Trophoblast cell (in vitro differentiated cells and primary cell): ENCODE measurements at regions not wholly inside any gene's neighbourhood (a gene's known extent, or its start where the extent isn't known, plus 50 kb on each side); places are given as distances from the start of the nearest gene placed in this dataset.
"Not testable (repeated sequence)": the region's sequence is repeated elsewhere in the genome, so short reads cannot be mapped to it uniquely, and the experiment has no call there.

ENCODE experiments used
- DNase-seq, 2 donors: peaks; one replicate each; pipeline ENCODE4 v3.0.0-alpha.2; 2016
- H2AFZ ChIP-seq: 2 replicates; pipeline ENCODE4 v1.6.1; 2013; ENCODE audit warnings: low read length, moderate library complexity, mild to moderate bottlenecking; ENCODE audit not compliant: insufficient read depth, poor library complexity
- H2AK5ac ChIP-seq: 2 replicates; pipeline ENCODE4 v1.6.1; 2013; ENCODE audit warnings: mild to moderate bottlenecking, low read length
- H2BK120ac ChIP-seq: 2 replicates; pipeline ENCODE4 v1.6.1; 2013; ENCODE audit warnings: low read length, mild to moderate bottlenecking, moderate library complexity; ENCODE audit not compliant: insufficient read depth, poor library complexity
- H2BK12ac ChIP-seq: 2 replicates; pipeline ENCODE4 v1.6.1; 2013; ENCODE audit warnings: mild to moderate bottlenecking, low read length, moderate library complexity
- H2BK5ac ChIP-seq: 2 replicates; pipeline ENCODE4 v1.6.1; 2013; ENCODE audit warnings: low read length, low read depth, moderate library complexity, mild to moderate bottlenecking; ENCODE audit not compliant: poor library complexity
- H3K14ac ChIP-seq: 2 replicates; pipeline ENCODE4 v1.6.1; 2013; ENCODE audit warnings: mild to moderate bottlenecking, low read length
- H3K18ac ChIP-seq: 2 replicates; pipeline ENCODE4 v1.6.1; 2013; ENCODE audit warnings: mild to moderate bottlenecking, low read length
- H3K23ac ChIP-seq: 2 replicates; pipeline ENCODE4 v1.6.1; 2013; ENCODE audit warnings: low read length
- H3K27ac ChIP-seq: 2 replicates; pipeline ENCODE4 v1.5.1; 2013; ENCODE audit warnings: low read depth, mild to moderate bottlenecking, inconsistent platforms, low read length, moderate library complexity
- H3K27me3 ChIP-seq: 2 replicates; pipeline ENCODE4 v1.6.1; 2013; ENCODE audit warnings: inconsistent platforms, mild to moderate bottlenecking, low read length, moderate library complexity; ENCODE audit not compliant: insufficient read depth
- H3K36me3 ChIP-seq, 2 experiments: 1 replicate in 1 of 2; 2 replicates in 1 of 2; pipeline ENCODE4 v1.6.1; 2013; ENCODE audit warnings: low read length in 2 of 2, mild to moderate bottlenecking in 2 of 2, moderate library complexity in 1 of 2; ENCODE audit not compliant: insufficient read depth in 2 of 2, control insufficient read depth in 1 of 2
- H3K4ac ChIP-seq: 2 replicates; pipeline ENCODE4 v1.6.1; 2013; ENCODE audit warnings: low read depth, mild to moderate bottlenecking, low read length, moderate library complexity
- H3K4me1 ChIP-seq, 2 experiments: 1 replicate in 1 of 2; 2 replicates in 1 of 2; pipeline ENCODE4 v1.6.1; 2013; ENCODE audit warnings: low read length in 2 of 2, mild to moderate bottlenecking in 2 of 2, moderate library complexity in 1 of 2; ENCODE audit not compliant: insufficient read depth in 2 of 2, control insufficient read depth in 1 of 2
- H3K4me2 ChIP-seq: 2 replicates; pipeline ENCODE4 v1.6.1; 2013; ENCODE audit warnings: inconsistent platforms, mild to moderate bottlenecking, low read length, moderate library complexity
- H3K4me3 ChIP-seq: 2 replicates; pipeline ENCODE4 v1.5.1; 2013; ENCODE audit warnings: mild to moderate bottlenecking, low read depth, low read length, inconsistent platforms
- H3K79me1 ChIP-seq: one replicate; pipeline ENCODE4 v1.6.1; 2013; ENCODE audit warnings: low read length
- H3K79me2 ChIP-seq: 2 replicates; pipeline ENCODE4 v1.6.1; 2013; ENCODE audit warnings: low read length, mild to moderate bottlenecking; ENCODE audit not compliant: control insufficient read depth, insufficient read depth, poor library complexity
- H3K9ac ChIP-seq: 2 replicates; pipeline ENCODE4 v1.6.1; 2013; ENCODE audit warnings: mild to moderate bottlenecking, low read length
- H3K9me3 ChIP-seq: 2 replicates; pipeline ENCODE4 v1.6.1; 2013; ENCODE audit warnings: low read depth, mild to moderate bottlenecking, control low read depth, inconsistent platforms, low read length; ENCODE audit not compliant: insufficient read depth
- H4K12ac ChIP-seq: 2 replicates; pipeline ENCODE4 v1.6.1; 2013; ENCODE audit warnings: low read depth, mild to moderate bottlenecking, low read length, moderate library complexity
- H4K8ac ChIP-seq: 2 replicates; pipeline ENCODE4 v1.6.1; 2013; ENCODE audit warnings: low read depth, mild to moderate bottlenecking, low read length, moderate library complexity
- H4K91ac ChIP-seq: one replicate; pipeline ENCODE4 v1.6.1; 2013; ENCODE audit warnings: low read depth, mild to moderate bottlenecking, low read length, moderate library complexity
- WGBS: extraction: QIAGEN DNeasy Blood & Tissue Kit; methylation state at CpG from one replicate; pipeline ENCODE4 v1.1.7; 2013; ENCODE audit warnings: missing lambda C conversion rate; ENCODE audit not compliant: insufficient read length, insufficient coverage; ENCODE audit errors: extremely low coverage; 5-methylcytosine and 5-hydroxymethylcytosine counted together

DNA sequence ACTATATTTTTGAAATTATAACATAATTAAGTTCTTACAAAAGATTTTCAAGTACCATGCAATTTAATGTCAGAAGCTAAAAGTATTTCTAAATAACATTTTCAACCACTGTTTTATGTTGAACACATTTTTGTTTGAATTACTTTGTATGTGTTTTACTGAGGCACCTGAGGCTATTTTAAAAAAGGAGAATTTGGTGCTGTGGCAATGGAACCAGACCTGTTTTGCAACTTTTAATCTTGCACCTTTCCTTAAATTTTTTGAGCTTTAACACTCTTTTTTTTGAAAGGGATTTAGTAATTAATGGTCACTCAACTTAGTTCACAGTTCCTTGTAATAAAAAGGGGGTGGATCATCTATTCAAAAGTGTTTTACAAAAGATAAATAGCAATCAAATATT, 561.6 kb downstream of the ZBBX start:
- Histone ChIP-seq H3K4ac (no peak overlapping the region), H3K27me3 (no peaks in the 10 kb centered on the region), H3K4me3 (no peak overlapping the region), H4K8ac (no peak overlapping the region), H3K14ac (no peak overlapping the region), H3K9me3 (no peaks in the 10 kb centered on the region), H3K79me2 (no peaks in the 10 kb centered on the region), H2AK5ac (no peak overlapping the region), H3K4me2 (no peak overlapping the region), H2AFZ (no peak overlapping the region), H2BK5ac (no peak overlapping the region), H3K18ac (no peak overlapping the region), H2BK120ac (no peak overlapping the region), H4K91ac (no peak overlapping the region), H3K23ac (no peak overlapping the region), H3K36me3 (no peaks in the 10 kb centered on the region), H3K27ac (no peak overlapping the region), H3K4me1 (no peaks in the 10 kb centered on the region), H4K12ac (no peak overlapping the region), H3K79me1 (no peaks in the 10 kb centered on the region), H2BK12ac (no peak overlapping the region), H3K9ac (no peak overlapping the region)
- DNase-seq, result peak; percentile 7 to 72

DNA sequence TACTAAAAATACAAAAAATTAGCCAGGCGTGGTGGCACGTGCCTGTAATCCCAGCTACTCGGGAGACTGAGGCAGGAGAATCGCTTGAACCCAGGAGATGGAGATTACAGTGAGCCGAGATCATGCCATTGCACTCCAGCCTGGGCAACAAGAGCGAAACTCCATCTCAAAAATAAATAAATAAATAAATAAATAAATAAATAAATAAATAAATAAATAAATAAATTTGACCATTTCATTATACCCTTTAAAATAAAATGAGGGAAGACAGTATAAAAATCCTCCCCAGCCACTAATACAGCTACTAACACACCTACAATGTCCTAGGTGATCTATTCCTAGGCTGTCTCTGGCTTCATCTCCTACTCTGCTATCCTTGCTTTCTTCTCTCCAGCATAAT, 562.8 kb downstream of the ZBBX start:
- not testable (repeated sequence) for H3K18ac ChIP-seq, H2BK120ac ChIP-seq, H3K27me3 ChIP-seq, H3K9me3 ChIP-seq, H2AFZ ChIP-seq, H3K4ac ChIP-seq, H2AK5ac ChIP-seq, H3K9ac ChIP-seq, H4K8ac ChIP-seq, DNase-seq, H3K36me3 ChIP-seq, H3K23ac ChIP-seq, H3K14ac ChIP-seq, H3K4me1 ChIP-seq, H3K4me2 ChIP-seq, H3K79me2 ChIP-seq, H4K12ac ChIP-seq, H3K4me3 ChIP-seq, H3K79me1 ChIP-seq, H4K91ac ChIP-seq, H3K27ac ChIP-seq
- peak overlapping the region; percentile 31 for H2BK5ac ChIP-seq
- H2BK12ac ChIP-seq, result peak overlapping the region; percentile 64
- no CpG with 5 or more reads among the region's 6 CpGs for WGBS

DNA sequence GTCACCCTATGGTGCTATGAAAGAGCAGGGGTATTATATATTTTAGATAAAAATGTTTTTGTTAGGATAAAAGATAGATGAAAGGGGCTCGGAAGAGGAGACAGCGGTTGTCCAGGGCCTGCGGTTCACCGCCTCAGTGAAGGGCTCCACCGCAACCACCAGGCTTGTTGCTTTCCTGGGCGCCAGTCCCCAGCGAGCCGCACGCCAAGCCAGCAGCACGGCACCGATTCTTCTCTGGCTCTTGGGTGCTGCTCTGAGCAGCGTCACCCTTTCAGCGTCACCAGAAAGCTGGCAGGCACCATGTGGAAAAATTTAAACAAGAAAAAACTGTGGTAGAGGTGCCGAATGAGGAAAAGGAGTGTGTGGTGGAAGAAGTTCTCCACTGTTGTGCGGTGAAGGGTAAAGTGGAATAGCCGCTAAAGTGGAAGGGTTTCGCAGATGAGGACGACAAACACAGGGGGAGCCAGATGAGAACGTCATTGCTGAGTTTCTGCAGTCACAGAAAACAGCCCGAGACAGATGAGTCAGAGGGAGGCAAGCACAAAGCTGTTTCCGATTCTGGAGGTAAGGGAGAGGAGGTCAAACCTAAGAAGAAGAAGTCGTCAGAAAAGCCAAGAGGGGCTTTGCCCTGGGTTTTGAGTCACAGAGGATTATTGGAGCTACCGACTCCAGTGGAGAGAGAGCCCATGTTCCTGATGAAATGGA, 569.2 kb downstream of the ZBBX start:
- Histone ChIP-seq H3K18ac (no peak overlapping the region), H2BK5ac (peak overlapping the region; percentile 27), H4K12ac (no peak overlapping the region), H3K27me3 (no peaks in the 10 kb centered on the region), H3K79me2 (no peaks in the 10 kb centered on the region), H2BK120ac (peak overlapping the region; percentile 36), H3K79me1 (no peaks in the 10 kb centered on the region), H3K4ac (no peak overlapping the region), H2AFZ (peak overlapping the region; percentile 39), H4K8ac (no peak overlapping the region), H3K36me3 (no peaks in the 10 kb centered on the region), H3K14ac (no peak overlapping the region), H4K91ac (peak overlapping the region; percentile 47), H3K4me1 (no peaks in the 10 kb centered on the region), H3K4me2 (no peak overlapping the region), H2BK12ac (peak overlapping the region; percentile 86), H2AK5ac (peak overlapping the region; percentile 60), H3K27ac (no peak overlapping the region), H3K9me3 (no peaks in the 10 kb centered on the region), H3K9ac (no peak overlapping the region), H3K4me3 (no peak overlapping the region), H3K23ac (no peak overlapping the region)
- no peak for DNase-seq
- 100% methylated on average over 2 of the region's 23 CpGs for WGBS

DNA sequence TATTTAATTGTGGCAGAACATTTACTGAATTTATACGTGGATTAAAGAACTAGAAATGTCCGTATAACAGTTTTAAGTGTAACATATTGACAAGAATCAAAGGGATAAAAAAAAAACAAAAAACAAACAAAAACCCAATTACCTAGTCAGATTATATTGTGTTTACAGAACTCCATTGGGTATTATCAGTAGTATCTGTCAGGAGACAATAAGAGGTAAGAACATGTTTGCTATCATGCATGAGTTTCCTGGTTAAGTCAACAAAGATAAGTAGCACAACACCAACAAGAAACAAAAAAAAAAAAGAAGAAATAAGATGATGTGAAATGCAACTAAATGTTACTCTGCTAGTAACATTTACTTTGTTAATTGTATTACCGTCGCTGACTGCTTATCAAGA, 570.6 kb downstream of the ZBBX start:
- Histone ChIP-seq H3K4ac (no peak overlapping the region), H4K12ac (no peak overlapping the region), H3K9ac (no peak overlapping the region), H3K36me3 (no peaks in the 10 kb centered on the region), H3K18ac (no peak overlapping the region), H2AFZ (no peak overlapping the region), H3K4me3 (no peak overlapping the region), H3K27ac (no peak overlapping the region), H2BK5ac (no peak overlapping the region), H3K23ac (no peak overlapping the region), H4K8ac (no peak overlapping the region), H2BK120ac (no peak overlapping the region), H2BK12ac (no peak overlapping the region), H2AK5ac (no peak overlapping the region), H3K79me1 (no peaks in the 10 kb centered on the region), H3K4me2 (no peak overlapping the region), H3K9me3 (peaks cover 6% of the 10 kb centered on the region), H3K4me1 (no peaks in the 10 kb centered on the region), H3K14ac (no peak overlapping the region), H3K79me2 (no peaks in the 10 kb centered on the region), H3K27me3 (no peaks in the 10 kb centered on the region), H4K91ac (no peak overlapping the region)
- no peak for DNase-seq
- no CpG with 5 or more reads among the region's 4 CpGs for WGBS
